Neural progenitor cell (in vitro differentiated cells): ENCODE measurements at regions not wholly inside any gene's neighbourhood (a gene's known extent, or its start where the extent isn't known, plus 50 kb on each side); places are given as distances from the start of the nearest gene placed in this dataset.

Source experiments
- DNase-seq: peaks from one replicate; pipeline ENCODE4 v3.0.0-alpha.2; 2016; ENCODE audit warnings: low spot score
- H2AFZ ChIP-seq: fragments of 200-600 bp; sonication (generic); replicated peaks from 2 replicates; pipeline ENCODE4 v1.6.1; 2016; ENCODE audit warnings: antibody characterized with exemption
- H3F3A ChIP-seq: fragments of 200-600 bp; sonication (generic); 2 replicates; pipeline ENCODE4 v1.6.1; 2016; ENCODE audit warnings: antibody characterized with exemption, low read depth
- H3K27ac ChIP-seq: fragments of 200-600 bp; sonication (generic); 2 replicates; pipeline ENCODE4 v1.5.1; 2016; ENCODE audit warnings: mild to moderate bottlenecking
- H3K27me3 ChIP-seq: fragments of 200-600 bp; sonication (generic); 2 replicates; pipeline ENCODE4 v1.6.1; 2016; ENCODE audit warnings: mild to moderate bottlenecking, moderate library complexity
- H3K36me3 ChIP-seq: fragments of 200-600 bp; sonication (generic); 2 replicates; pipeline ENCODE4 v1.5.1; 2016
- H3K4me1 ChIP-seq: fragments of 200-600 bp; sonication (generic); 2 replicates; pipeline ENCODE4 v1.6.1; 2016; ENCODE audit warnings: mixed run types
- H3K4me2 ChIP-seq: fragments of 200-600 bp; sonication (generic); 2 replicates; pipeline ENCODE4 v1.6.1; 2016
- H3K4me3 ChIP-seq: fragments of 200-600 bp; sonication (generic); 2 replicates; pipeline ENCODE4 v1.5.1; 2016
- H3K79me2 ChIP-seq: fragments of 200-600 bp; sonication (generic); 2 replicates; pipeline ENCODE4 v1.6.1; 2016; ENCODE audit warnings: low read depth
- H3K9ac ChIP-seq: fragments of 200-600 bp; sonication (generic); 2 replicates; pipeline ENCODE4 v1.6.1; 2016
- H3K9me3 ChIP-seq: fragments of 200-600 bp; sonication (generic); 2 replicates; pipeline ENCODE4 v1.5.1; 2016; ENCODE audit warnings: low read depth
- H4K20me1 ChIP-seq: fragments of 200-600 bp; sonication (generic); 2 replicates; pipeline ENCODE4 v1.6.1; 2016; ENCODE audit warnings: low read depth
- H3K27ac Mint-ChIP-seq: 3 replicates; pipeline ENCODE4 v1.8.0; 2021; ENCODE audit warnings: mixed read lengths
- H3K27me3 Mint-ChIP-seq: 2 replicates; pipeline ENCODE4 v1.8.0; 2022; ENCODE audit warnings: low read depth, mild to moderate bottlenecking, inconsistent platforms, moderate library complexity, mixed read lengths; ENCODE audit not compliant: insufficient read depth
- H3K36me3 Mint-ChIP-seq: 3 replicates; pipeline ENCODE4 v1.8.0; 2021; ENCODE audit warnings: mixed read lengths
- H3K4me1 Mint-ChIP-seq: 3 replicates; pipeline ENCODE4 v1.8.0; 2021; ENCODE audit warnings: mixed read lengths
- H3K4me3 Mint-ChIP-seq: 3 replicates; pipeline ENCODE4 v1.8.0; 2021; ENCODE audit warnings: mild to moderate bottlenecking, moderate library complexity, mixed read lengths
- H3K9me3 Mint-ChIP-seq: 3 replicates; pipeline ENCODE4 v1.8.0; 2020; ENCODE audit warnings: mixed read lengths
- EZH2 ChIP-seq: fragments of 200-600 bp; sonication (generic); IDR thresholded peaks from 2 replicates; pipeline ENCODE4 v1.6.1; 2017; ENCODE audit warnings: antibody characterized with exemption, mild to moderate bottlenecking, moderate library complexity
- EZH2phosphoT487 ChIP-seq: fragments of 200-600 bp; sonication (generic); IDR thresholded peaks from 2 replicates; pipeline ENCODE4 v1.6.1; 2017; ENCODE audit warnings: antibody characterized with exemption
- TF ChIP-seq, protein P1 (sequence below): fragments of 200-600 bp; sonication (generic); IDR thresholded peaks from 2 replicates; pipeline ENCODE4 v1.5.1; 2017; ENCODE audit warnings: antibody characterized with exemption, mild to moderate bottlenecking

GRCh38 chr4:117811731-117812130, 222.6 kb upstream of the NDST3 start:
- no peak overlapping the region for H3K4me2 ChIP-seq
- H3K27ac ChIP-seq = no peak overlapping the region
- H3K9me3 ChIP-seq = no peaks in the 10 kb centered on the region
- Mint-ChIP-seq H3K36me3 (no peaks in the 10 kb centered on the region), H3K27ac (no peak overlapping the region), H3K9me3 (no peaks in the 10 kb centered on the region), H3K27me3 (no peaks in the 10 kb centered on the region), H3K4me3 (no peak overlapping the region), H3K4me1 (peaks cover 7% of the 10 kb centered on the region)
- H3K79me2 ChIP-seq = no peaks in the 10 kb centered on the region
- no peak overlapping the region for H2AFZ ChIP-seq
- no peak for DNase-seq
- no peaks in the 10 kb centered on the region for H3K36me3 ChIP-seq
- H3K4me1 ChIP-seq = peaks cover 11% of the 10 kb centered on the region
- H3F3A ChIP-seq = no peaks in the 10 kb centered on the region
- H4K20me1 ChIP-seq = no peaks in the 10 kb centered on the region
- no peaks in the 10 kb centered on the region for H3K27me3 ChIP-seq
- TF ChIP-seq EZH2 = no peak
- TF ChIP-seq, protein P1, sequence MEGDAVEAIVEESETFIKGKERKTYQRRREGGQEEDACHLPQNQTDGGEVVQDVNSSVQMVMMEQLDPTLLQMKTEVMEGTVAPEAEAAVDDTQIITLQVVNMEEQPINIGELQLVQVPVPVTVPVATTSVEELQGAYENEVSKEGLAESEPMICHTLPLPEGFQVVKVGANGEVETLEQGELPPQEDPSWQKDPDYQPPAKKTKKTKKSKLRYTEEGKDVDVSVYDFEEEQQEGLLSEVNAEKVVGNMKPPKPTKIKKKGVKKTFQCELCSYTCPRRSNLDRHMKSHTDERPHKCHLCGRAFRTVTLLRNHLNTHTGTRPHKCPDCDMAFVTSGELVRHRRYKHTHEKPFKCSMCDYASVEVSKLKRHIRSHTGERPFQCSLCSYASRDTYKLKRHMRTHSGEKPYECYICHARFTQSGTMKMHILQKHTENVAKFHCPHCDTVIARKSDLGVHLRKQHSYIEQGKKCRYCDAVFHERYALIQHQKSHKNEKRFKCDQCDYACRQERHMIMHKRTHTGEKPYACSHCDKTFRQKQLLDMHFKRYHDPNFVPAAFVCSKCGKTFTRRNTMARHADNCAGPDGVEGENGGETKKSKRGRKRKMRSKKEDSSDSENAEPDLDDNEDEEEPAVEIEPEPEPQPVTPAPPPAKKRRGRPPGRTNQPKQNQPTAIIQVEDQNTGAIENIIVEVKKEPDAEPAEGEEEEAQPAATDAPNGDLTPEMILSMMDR = no peak
- TF ChIP-seq EZH2phosphoT487 = no peak
- no peak overlapping the region for H3K4me3 ChIP-seq
- H3K9ac ChIP-seq = no peak overlapping the region

DNA sequence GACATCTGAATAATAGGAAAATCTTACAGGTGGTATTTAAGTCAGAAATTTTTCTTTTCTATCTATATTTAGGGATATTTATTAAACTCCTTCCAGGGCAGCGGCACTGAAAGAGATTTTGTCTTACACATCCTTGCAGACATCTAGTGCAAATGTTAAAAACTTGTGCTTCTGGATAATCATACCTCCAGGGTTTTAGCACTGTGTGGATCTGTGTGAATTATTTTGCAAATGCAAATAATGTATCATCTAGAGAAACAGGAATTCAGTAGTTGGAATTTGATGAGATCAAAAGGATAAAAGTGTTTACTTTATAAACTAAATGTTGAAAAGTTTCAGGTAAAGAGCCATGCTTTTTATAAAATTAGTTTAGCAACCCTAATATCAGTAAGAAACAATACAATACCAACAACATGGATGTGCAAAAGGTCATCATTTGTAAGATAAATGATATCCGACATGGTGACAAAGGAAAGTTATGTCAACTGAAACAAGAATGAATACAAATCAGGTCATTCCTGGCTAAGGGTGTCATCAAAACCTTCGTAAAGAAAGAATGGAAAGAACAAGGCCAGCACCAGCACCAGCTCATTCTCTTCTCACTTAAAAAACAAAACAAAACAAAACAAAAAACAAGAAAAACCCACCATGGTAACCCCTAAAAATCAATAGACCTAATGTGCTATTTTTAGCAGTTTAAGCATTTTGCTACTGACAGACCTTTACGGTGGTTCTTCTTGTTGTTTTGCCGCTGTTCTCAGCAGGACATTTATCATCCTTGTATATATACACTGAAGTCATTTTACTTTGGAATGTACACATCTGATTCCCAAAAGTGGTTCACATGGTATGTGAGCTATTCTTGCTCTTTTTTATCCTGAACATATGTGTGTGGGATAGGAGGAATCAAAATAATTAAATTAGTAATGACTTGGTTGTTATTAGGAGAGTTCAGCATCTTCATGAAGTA, 219.7 kb upstream of the NDST3 start:
- DNase-seq = no peak
- no peaks in the 10 kb centered on the region for H3K27me3 Mint-ChIP-seq
- no peak overlapping the region for H3K9ac ChIP-seq

DNA sequence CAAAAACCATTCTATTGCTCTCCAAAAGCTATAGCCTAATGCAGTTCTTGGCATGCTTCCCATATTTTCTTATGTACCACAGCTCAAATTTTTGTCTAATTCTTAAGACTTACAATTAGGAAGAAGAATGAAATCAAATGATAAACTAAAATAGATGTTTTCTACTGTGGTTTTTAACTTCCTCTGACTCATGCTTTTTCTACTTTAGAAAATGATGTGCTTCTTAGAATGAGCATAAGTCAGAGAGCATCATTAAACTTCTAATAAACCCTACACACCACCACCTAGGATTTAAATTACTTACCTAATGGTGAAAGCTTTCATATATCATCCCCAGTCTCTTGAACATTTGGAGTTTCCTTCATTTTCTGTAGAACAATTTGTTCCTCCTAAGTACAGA, 217.0 kb upstream of the NDST3 start:
- Mint-ChIP-seq H3K4me3 (no peak overlapping the region), H3K4me1 (peaks cover 7% of the 10 kb centered on the region), H3K27ac (no peak overlapping the region), H3K27me3 (no peaks in the 10 kb centered on the region), H3K9me3 (no peaks in the 10 kb centered on the region), H3K36me3 (no peaks in the 10 kb centered on the region)
- H4K20me1 ChIP-seq = no peaks in the 10 kb centered on the region
- no peak for DNase-seq
- H3K9ac ChIP-seq = no peak overlapping the region
- no peak overlapping the region for H3K27ac ChIP-seq
- H3K79me2 ChIP-seq = no peaks in the 10 kb centered on the region
- H3K36me3 ChIP-seq = no peaks in the 10 kb centered on the region
- H3K4me2 ChIP-seq = no peak overlapping the region
- no peak overlapping the region for H3K4me3 ChIP-seq
- H2AFZ ChIP-seq = no peak overlapping the region
- H3K27me3 ChIP-seq = no peaks in the 10 kb centered on the region
- no peaks in the 10 kb centered on the region for H3F3A ChIP-seq
- TF ChIP-seq, protein P1 = no peak
- TF ChIP-seq EZH2 (no peak), EZH2phosphoT487 (no peak)
- peaks cover 11% of the 10 kb centered on the region for H3K4me1 ChIP-seq
- H3K9me3 ChIP-seq = no peaks in the 10 kb centered on the region

More for the DNA sequence above, 219.7 kb upstream of the NDST3 start:
- Histone ChIP-seq H3K4me1 (peaks cover 11% of the 10 kb centered on the region), H3K9me3 (no peaks in the 10 kb centered on the region), H3K4me2 (no peak overlapping the region), H3K4me3 (no peak overlapping the region), H3K36me3 (no peaks in the 10 kb centered on the region), H4K20me1 (no peaks in the 10 kb centered on the region), H3F3A (no peaks in the 10 kb centered on the region), H3K79me2 (no peaks in the 10 kb centered on the region), H3K27ac (no peak overlapping the region), H2AFZ (no peak overlapping the region), H3K27me3 (no peaks in the 10 kb centered on the region)
- Mint-ChIP-seq H3K9me3 (no peaks in the 10 kb centered on the region), H3K4me3 (no peak overlapping the region), H3K4me1 (peaks cover 7% of the 10 kb centered on the region), H3K36me3 (no peaks in the 10 kb centered on the region), H3K27ac (no peak overlapping the region)
- TF ChIP-seq EZH2 = no peak
- TF ChIP-seq, protein P1 = no peak
- no peak for TF ChIP-seq EZH2phosphoT487
